ENCODE measurements at regions not wholly inside any gene's neighbourhood (a gene's known extent, or its start where the extent isn't known, plus 50 kb on each side); places are given as distances from the start of the nearest gene placed in this dataset.
"Not testable (repeated sequence)": the region's sequence is repeated elsewhere in the genome, so short reads cannot be mapped to it uniquely, and the experiment has no call there.

GRCh38 chr7:67489881-67490280 lies 493.2 kb downstream of the TYW1 start:
- H3K79me2 ChIP-seq (ENCODE audit: insufficient read depth, low read length), result no peaks in the 10 kb centered on the region
- FAIRE-seq, result no peak

GRCh38 chr7:67493366-67493765 lies 496.7 kb downstream of the TYW1 start:
- Mint-ChIP-seq H3K4me1 (ENCODE audit: low read depth, unreplicated experiment) (no peaks in the 10 kb centered on the region), H3K4me3 (ENCODE audit: unreplicated experiment) (no peak overlapping the region), H3K36me3 (ENCODE audit: low read depth, unreplicated experiment) (no peaks in the 10 kb centered on the region), H3K27me3 (ENCODE audit: low read depth, unreplicated experiment) (no peaks in the 10 kb centered on the region), H3K27ac (ENCODE audit: unreplicated experiment) (no peak overlapping the region), H3K9me3 (ENCODE audit: unreplicated experiment) (peaks cover 22% of the 10 kb centered on the region)
- Histone ChIP-seq H2AFZ (ENCODE audit: low read depth, low read length) (no peak overlapping the region), H3K36me3 (ENCODE audit: insufficient read depth, low read length) (no peaks in the 10 kb centered on the region), H3K4me2 (ENCODE audit: low read length) (no peak overlapping the region), H3K27ac (ENCODE audit: low read depth, low read length) (no peak overlapping the region), H3K27me3 (ENCODE audit: insufficient read depth, low read length) (no peaks in the 10 kb centered on the region), H3K9me3 (ENCODE audit: insufficient read depth, low read depth, low read length) (no peaks in the 10 kb centered on the region), H3K4me1 (ENCODE audit: insufficient read depth, low read length) (no peaks in the 10 kb centered on the region), H4K20me1 (ENCODE audit: insufficient read depth, low read length) (no peaks in the 10 kb centered on the region), H3K9ac (ENCODE audit: low read length) (no peak overlapping the region), H3K4me3 (ENCODE audit: insufficient read depth, low read depth, low read length) (no peak overlapping the region), H3K79me2 (ENCODE audit: insufficient read depth, low read length) (no peaks in the 10 kb centered on the region)
- no peak for FAIRE-seq
- no peak for DNase-seq (ENCODE audit: low read depth)
- no peak for TF ChIP-seq CTCF (IDR thresholded peaks at IDR 0.05; ENCODE audit: insufficient read depth, low read depth, low read length)
- TF ChIP-seq EZH2 (IDR thresholded peaks at IDR 0.05; ENCODE audit: insufficient read depth, low read length), result no peak

More at GRCh38 chr7:67489881-67490280, 493.2 kb downstream of the TYW1 start:
- Histone ChIP-seq H2AFZ (ENCODE audit: low read depth, low read length) (no peak overlapping the region), H3K27me3 (ENCODE audit: insufficient read depth, low read length) (no peaks in the 10 kb centered on the region), H3K4me2 (ENCODE audit: low read length) (no peak overlapping the region), H3K4me3 (ENCODE audit: insufficient read depth, low read depth, low read length) (no peak overlapping the region), H3K4me1 (ENCODE audit: insufficient read depth, low read length) (no peaks in the 10 kb centered on the region), H3K9me3 (ENCODE audit: insufficient read depth, low read depth, low read length) (no peaks in the 10 kb centered on the region), H3K36me3 (ENCODE audit: insufficient read depth, low read length) (no peaks in the 10 kb centered on the region), H3K27ac (ENCODE audit: low read depth, low read length) (no peak overlapping the region), H3K9ac (ENCODE audit: low read length) (no peak overlapping the region), H4K20me1 (ENCODE audit: insufficient read depth, low read length) (no peaks in the 10 kb centered on the region)
- no peaks in the 10 kb centered on the region for H3K36me3 Mint-ChIP-seq (ENCODE audit: low read depth, unreplicated experiment)
- no peak overlapping the region for H3K4me3 Mint-ChIP-seq (ENCODE audit: unreplicated experiment)
- peaks cover 4% of the 10 kb centered on the region for H3K9me3 Mint-ChIP-seq (ENCODE audit: unreplicated experiment)
- no peak overlapping the region for H3K27ac Mint-ChIP-seq (ENCODE audit: unreplicated experiment)
- DNase-seq (ENCODE audit: low read depth), result no peak
- no peak for TF ChIP-seq CTCF (IDR thresholded peaks at IDR 0.05; ENCODE audit: insufficient read depth, low read depth, low read length)
- TF ChIP-seq EZH2 (IDR thresholded peaks at IDR 0.05; ENCODE audit: insufficient read depth, low read length), result no peak
- H3K4me1 Mint-ChIP-seq (ENCODE audit: low read depth, unreplicated experiment), result no peaks in the 10 kb centered on the region
- no peaks in the 10 kb centered on the region for H3K27me3 Mint-ChIP-seq (ENCODE audit: low read depth, unreplicated experiment)

GRCh38 chr7:67496589-67496988 lies 500.0 kb downstream of the TYW1 start:
- H3K4me2 ChIP-seq (ENCODE audit: low read length), result no peak overlapping the region
- H3K27ac Mint-ChIP-seq (ENCODE audit: unreplicated experiment), result no peak overlapping the region
- H3K27me3 Mint-ChIP-seq (ENCODE audit: low read depth, unreplicated experiment), result no peaks in the 10 kb centered on the region
- H3K36me3 Mint-ChIP-seq (ENCODE audit: low read depth, unreplicated experiment), result no peaks in the 10 kb centered on the region
- FAIRE-seq, result no peak
- H3K36me3 ChIP-seq (ENCODE audit: insufficient read depth, low read length), result no peaks in the 10 kb centered on the region
- no peaks in the 10 kb centered on the region for H4K20me1 ChIP-seq (ENCODE audit: insufficient read depth, low read length)
- H3K27ac ChIP-seq (ENCODE audit: low read depth, low read length), result no peak overlapping the region
- H3K4me3 ChIP-seq (ENCODE audit: insufficient read depth, low read depth, low read length), result no peak overlapping the region
- no peaks in the 10 kb centered on the region for H3K4me1 Mint-ChIP-seq (ENCODE audit: low read depth, unreplicated experiment)
- DNase-seq (ENCODE audit: low read depth), result no peak
- peaks cover 28% of the 10 kb centered on the region for H3K9me3 Mint-ChIP-seq (ENCODE audit: unreplicated experiment)
- no peak for TF ChIP-seq EZH2 (IDR thresholded peaks at IDR 0.05; ENCODE audit: insufficient read depth, low read length)
- TF ChIP-seq CTCF (IDR thresholded peaks at IDR 0.05; ENCODE audit: insufficient read depth, low read depth, low read length), result no peak
- no peaks in the 10 kb centered on the region for H3K4me1 ChIP-seq (ENCODE audit: insufficient read depth, low read length)
- H3K79me2 ChIP-seq (ENCODE audit: insufficient read depth, low read length), result no peaks in the 10 kb centered on the region
- H2AFZ ChIP-seq (ENCODE audit: low read depth, low read length), result no peak overlapping the region
- no peak overlapping the region for H3K9ac ChIP-seq (ENCODE audit: low read length)
- H3K27me3 ChIP-seq (ENCODE audit: insufficient read depth, low read length), result no peaks in the 10 kb centered on the region
- no peak overlapping the region for H3K4me3 Mint-ChIP-seq (ENCODE audit: unreplicated experiment)
- no peaks in the 10 kb centered on the region for H3K9me3 ChIP-seq (ENCODE audit: insufficient read depth, low read depth, low read length)

GRCh38 chr7:67497914-67498313 lies 501.3 kb downstream of the TYW1 start:
- not testable (repeated sequence) for H3K27me3 Mint-ChIP-seq (ENCODE audit: low read depth, unreplicated experiment); H3K9ac ChIP-seq (ENCODE audit: low read length); H3K27ac Mint-ChIP-seq (ENCODE audit: unreplicated experiment); FAIRE-seq; DNase-seq (ENCODE audit: low read depth); H3K9me3 ChIP-seq (ENCODE audit: insufficient read depth, low read depth, low read length); H3K27me3 ChIP-seq (ENCODE audit: insufficient read depth, low read length); H3K36me3 Mint-ChIP-seq (ENCODE audit: low read depth, unreplicated experiment); H3K4me3 Mint-ChIP-seq (ENCODE audit: unreplicated experiment); H4K20me1 ChIP-seq (ENCODE audit: insufficient read depth, low read length); H3K4me2 ChIP-seq (ENCODE audit: low read length); H3K79me2 ChIP-seq (ENCODE audit: insufficient read depth, low read length); H3K27ac ChIP-seq (ENCODE audit: low read depth, low read length); H3K4me1 ChIP-seq (ENCODE audit: insufficient read depth, low read length); H3K4me3 ChIP-seq (ENCODE audit: insufficient read depth, low read depth, low read length); H3K4me1 Mint-ChIP-seq (ENCODE audit: low read depth, unreplicated experiment); H2AFZ ChIP-seq (ENCODE audit: low read depth, low read length); H3K36me3 ChIP-seq (ENCODE audit: insufficient read depth, low read length)
- H3K9me3 Mint-ChIP-seq (ENCODE audit: unreplicated experiment), result peaks cover 26% of the 10 kb centered on the region

Measured in astrocyte (in vitro differentiated cells and primary cell).